NCI-H1436 treated with DMSO at 0.1 percent for 48 hours (cell line): ENCODE measurements at regions not wholly inside any gene's neighbourhood (a gene's known extent, or its start where the extent isn't known, plus 50 kb on each side); places are given as distances from the start of the nearest gene placed in this dataset.

Source experiments
- DNase-seq: peaks from one replicate; lab custom pipeline; 2025; lab: John Stamatoyannopoulos, UW

DNA sequence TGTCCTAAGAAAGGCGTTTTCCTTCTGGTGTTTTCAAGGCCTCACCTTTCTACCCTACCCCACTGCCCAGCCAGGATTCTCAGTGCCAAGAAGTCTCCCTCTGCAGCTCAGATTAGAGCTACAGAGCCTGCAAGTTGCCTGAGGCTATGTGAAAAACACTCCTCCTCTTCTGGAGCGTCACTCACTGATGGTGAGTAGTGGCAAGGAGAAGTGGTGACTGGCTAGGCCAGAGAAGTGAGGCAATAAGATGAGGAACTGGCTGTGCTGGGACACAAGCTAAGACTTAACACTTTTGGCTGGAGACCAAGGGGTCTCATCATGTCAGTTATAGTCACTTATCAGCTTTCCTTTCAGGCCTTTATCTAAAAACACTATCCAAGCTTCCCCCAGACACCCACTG is 86.7 kb upstream of the PRKAR2B start:
- no peak for DNase-seq

DNA sequence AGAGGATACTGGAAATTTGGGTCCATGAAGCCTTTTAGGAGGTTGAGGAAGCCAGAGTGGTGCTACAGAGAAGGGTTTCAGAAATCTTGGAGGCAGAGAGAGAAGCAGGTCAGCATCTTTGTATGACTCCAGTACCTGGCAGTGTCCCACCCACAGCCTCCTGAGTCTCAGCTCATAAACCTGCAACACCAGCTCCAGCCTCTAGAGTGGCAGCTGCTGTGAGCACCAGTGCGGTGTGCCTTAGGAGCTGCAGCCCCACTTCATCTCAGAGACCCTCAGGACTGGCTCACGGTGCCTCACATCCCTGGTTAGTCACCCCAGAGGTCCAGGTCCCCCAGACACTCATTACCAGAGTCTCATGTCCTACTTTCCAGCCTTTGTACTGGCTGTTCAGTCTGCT is 84.8 kb upstream of the PRKAR2B start:
- no peak for DNase-seq

DNA sequence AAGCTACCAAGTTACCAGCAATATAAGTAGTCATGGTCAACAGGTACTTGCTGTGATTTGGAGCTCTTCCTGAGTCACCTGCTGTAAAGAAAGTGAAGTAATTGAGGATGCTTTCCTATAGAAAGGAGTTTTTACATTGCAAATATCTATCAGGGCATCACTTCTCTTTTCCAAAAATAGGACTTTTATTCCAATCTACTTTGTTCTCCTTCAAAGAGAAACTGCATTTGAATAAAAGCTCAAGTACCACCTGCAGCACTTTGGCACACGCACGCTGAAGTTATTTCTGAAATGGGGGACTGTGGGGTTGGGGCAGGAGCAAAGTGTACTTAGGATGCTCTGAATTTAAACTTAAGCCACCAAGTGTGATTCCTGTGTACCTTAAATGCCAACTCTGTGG is 81.8 kb upstream of the PRKAR2B start:
- no peak for DNase-seq

DNA sequence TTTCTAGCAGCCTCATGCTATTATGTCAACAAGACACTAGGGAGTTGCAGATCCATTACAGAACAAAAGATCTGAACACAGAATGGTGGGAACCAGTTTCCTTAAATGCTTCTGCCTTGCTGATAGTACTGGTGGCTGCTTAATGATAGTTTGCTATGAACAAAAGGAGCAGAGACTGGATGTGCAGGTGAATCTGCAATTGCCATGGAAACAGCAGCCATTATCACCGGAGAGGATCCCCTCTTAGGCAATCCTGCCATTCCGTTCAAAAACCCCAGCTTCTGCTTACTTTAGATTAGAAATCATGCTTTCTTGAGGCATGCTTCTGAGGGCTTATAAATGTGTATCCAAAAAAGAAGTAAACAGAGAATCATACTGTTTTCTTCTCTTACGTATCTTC is 80.0 kb upstream of the PRKAR2B start:
- DNase-seq: peak; percentile 42

DNA sequence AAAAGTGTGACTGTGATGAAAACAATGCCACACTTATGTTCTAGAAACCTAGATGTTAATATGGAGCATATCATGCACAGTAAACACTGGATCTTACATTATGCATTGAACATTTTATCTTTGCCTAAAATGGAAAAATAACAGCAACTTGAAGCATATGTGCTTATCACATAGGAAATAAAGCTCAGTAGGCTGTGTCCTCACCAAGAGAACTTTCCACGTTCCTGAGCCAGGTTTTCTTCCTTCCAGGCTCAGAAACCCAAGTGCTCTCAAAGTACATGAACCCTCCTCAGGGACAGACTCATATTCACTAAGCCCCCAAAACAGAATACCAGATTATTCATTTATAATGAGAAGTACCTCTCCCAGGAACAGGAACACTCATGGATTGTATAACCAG is 79.4 kb upstream of the PRKAR2B start:
- DNase-seq: no peak

DNA sequence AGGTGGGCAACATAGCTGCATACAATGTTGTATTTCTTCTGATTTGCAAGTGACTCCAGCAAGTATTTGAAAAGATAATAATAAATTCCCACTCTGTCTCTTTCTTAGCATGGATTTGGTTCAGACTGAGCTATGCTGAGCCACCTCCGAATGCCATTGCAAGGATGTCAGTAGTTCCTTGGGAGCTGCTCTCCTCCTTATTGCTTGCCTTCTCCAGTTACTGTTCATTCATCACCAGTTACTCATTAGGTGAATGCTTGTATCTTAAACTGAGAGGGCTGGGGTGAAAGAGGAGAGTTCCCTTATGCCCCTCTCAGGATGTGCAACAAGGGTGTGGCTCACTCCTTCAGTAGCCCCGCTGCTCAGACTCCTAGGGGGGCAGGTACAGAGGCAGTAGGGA is 78.4 kb upstream of the PRKAR2B start:
- no peak for DNase-seq

DNA sequence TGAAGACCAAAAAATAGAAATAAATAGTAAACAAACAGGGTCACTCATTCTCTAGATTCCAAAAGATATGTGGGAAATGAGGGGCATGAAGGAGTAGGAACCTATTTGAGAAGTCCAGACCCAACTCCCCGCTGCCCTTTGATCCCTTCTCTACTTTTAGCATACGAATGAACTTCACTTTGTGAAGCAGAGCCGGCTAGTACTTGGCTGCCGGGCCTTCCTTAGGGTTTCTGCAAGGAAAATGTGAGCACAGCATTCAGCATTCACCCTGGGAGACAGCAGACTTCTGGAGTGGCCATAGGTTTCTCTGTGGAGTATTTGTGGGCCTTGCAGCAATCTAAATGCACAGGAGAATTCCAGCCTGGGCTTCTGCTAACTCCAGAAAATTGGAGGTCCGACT is 76.3 kb upstream of the PRKAR2B start:
- no peak for DNase-seq

DNA sequence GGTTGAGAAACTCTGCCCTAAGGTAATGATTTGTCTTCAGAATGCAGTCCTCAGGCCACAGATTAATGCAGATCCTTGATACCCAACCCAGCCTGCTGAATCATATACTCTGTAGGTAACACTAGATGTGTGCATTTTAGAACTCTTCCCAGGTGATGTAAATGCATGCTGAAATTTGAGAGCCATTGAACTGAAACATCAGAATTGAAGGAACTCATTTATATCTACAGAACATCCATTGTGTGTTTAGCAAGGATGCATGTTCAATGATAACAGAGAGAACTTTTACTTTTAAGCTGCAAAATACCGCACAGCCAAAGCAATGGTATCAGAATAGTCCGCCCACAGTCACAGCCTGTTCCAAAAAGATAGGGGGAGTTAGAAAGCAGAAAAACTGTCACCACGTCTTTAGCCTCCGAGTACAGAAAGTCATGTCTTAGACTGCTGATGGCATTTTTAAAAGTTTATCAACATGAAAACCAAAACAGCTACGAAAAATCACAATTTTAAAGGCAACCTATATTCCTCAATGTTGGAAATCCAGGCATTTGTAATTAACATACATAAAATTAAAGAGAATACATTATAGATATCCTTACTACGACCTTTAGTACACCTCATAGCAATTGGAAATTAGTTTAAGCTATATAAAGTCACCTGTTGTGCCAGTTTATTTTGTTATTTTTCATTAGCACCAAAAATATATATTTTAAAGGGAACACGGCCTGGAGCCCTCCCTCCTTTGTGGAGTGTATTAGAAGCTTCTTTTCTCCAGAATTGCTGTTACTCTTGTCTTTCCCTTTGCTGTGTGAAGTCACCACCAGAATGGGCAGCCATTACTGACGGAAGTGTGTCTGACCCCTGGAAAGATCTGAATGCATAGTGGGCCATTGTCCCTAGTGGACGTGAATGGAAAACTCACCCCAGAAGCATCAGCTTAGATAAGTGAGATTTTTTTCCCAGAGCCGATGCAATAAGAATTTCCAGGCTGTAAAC is 65.8 kb upstream of the PRKAR2B start:
- DNase-seq: no peak

DNA sequence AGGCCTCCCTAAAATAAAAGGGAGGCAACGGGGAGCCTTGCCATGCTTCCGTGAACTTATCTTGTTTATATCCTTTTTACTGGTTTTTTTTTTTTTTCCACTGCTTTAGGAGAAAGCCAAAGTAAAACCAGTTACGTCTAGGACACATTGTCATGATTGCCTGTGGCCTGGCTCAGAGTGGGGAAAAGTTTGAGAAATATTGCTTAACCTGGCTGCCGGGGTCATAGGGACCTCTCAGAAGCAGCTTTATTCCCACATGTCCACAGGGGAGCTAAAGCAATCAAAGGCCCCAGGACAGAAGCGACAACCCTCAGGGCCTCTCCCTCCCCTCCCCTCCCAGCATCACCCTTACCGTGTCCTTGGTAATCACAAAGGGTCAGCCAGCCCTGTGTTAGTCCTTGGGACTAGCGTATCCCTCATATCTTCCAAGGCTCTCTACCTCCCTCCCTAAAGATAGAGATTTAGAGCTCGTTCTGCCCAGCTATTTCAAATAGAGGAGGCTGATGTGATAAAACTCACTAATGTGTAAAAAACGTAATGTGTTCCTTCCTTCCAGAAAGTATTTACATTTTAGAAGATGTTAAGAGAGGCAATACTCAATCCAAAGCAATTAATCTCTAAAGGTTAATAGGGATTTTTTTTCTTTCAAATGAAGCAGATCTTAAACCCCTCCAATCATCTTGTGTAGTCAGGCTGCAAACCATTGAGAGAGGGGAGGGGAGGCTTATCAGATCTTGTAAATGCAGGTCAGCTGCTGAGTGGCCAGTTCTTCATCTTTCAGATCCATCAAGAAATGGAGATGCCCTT is 64.8 kb upstream of the PRKAR2B start:
- DNase-seq: no peak

DNA sequence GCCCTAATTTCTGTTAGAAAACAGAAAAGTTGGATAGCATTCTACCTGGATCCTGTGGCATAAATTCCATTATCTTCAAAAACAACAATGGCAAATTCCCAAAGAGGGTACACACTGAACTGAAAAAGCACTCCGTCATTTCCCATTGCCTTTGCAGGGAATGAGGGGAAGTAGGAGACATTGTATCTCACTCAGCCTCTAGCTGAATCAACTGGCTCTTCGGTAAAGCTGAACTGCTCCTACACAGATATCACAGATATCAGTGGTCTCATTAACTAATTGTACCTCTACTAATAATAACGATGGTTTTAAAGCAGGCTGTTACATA is 64.2 kb upstream of the PRKAR2B start:
- DNase-seq: no peak

DNA sequence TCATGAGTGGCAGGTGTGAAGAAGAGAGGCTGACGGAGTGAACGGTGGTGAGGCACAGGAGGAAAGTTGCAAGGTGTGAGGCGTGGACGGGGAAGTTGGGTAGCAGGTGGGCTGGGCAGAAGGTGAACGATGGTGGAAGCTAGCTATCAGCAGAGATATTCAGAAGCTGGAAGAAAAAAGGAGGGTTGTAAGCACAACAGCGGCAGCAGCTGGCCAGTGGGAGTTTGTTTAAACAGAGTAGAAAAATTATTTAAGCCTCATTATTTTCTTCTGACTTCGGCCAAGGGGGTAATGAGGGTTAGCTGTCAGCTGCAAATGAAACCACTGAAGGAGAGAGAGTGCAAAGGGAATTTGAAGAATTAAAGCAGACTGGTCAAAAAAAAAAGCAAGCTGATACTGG is 62.1 kb upstream of the PRKAR2B start:
- no peak for DNase-seq

DNA sequence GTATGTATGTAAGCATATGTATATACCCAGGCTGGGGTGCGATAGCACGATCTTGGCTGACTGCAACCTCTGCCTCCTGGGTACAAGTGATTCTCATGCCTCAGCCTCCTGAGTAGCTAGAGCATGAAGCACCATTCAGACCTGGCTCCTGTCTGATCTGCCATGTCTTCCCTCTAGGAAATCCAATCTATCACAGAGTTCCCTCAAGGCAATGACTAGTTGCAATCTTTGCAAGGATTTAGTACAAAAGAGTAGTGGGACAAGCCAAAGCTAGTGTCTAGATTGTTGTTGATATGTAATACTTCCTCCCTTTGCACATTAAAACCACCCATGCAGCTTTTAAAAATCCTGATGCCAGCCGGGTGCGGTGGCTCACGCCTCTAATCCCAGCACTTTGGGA is 60.5 kb upstream of the PRKAR2B start:
- no peak for DNase-seq

DNA sequence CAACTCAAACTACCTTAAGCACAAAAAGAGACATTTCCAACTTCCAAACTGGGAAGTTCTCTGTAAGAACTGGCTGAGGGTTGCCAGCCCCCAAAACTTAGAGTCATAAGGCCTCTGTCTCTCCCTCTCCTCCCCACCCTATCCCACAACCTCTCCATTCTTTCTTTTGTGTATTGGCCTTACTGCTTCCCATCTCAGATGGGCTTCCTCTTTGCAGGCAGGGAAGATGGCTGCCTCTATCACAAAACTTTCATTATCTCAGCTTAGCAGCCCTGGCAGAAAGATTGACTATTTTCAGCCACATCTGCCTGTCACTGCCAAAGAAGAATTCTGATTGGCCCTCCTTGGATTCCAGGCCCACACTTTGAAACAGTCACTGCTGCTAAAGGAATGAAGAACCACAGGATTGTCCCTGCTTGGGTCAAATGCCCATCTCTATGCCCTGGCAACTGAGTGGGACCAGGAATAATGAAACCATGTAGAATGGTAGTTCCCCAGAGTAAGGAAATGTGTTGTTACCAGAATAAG is 58.0 kb upstream of the PRKAR2B start:
- DNase-seq: no peak

DNA sequence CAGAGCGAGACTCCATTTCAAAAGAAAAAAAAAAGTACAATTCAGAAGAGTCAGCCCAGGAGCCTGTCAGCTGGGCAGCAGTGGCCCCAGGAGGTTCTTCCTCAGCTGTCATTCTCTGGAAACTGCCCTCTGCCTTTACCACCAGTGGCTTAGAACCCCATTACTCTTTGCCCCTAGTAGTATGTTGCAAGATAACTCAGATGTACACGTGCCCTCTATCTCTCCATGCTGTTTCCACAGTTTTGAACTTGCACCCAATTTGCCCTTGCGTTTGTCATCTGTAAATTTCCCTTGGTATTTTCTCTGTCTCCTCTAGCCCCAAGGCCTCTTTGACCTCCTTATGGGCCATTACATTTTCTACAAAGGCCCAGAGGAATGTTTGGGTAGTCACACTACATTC is 56.7 kb upstream of the PRKAR2B start:
- DNase-seq: no peak

DNA sequence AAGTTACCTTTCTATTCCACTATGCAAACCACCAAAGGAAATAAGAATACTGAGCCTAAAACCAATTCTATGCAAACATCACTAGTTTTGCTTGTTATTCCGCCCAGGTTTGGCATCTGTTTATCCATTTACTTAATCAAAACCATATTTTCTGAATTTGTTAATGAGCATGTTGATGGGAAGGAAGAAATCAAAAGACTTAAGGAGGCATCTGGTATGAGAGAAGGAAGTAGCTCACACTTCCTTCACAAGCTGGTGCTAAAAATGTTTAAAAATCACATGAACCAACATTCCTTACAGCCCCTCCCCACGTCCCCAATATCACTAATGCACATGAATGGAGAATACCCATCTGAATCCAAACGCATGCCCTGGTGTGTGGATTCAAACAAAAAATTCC is 52.0 kb upstream of the PRKAR2B start:
- DNase-seq: no peak
